ENCODE measurements at regions not wholly inside any gene's neighbourhood (a gene's known extent, or its start where the extent isn't known, plus 50 kb on each side); places are given as distances from the start of the nearest gene placed in this dataset.
"Not testable (repeated sequence)": the region's sequence is repeated elsewhere in the genome, so short reads cannot be mapped to it uniquely, and the experiment has no call there.

DNA sequence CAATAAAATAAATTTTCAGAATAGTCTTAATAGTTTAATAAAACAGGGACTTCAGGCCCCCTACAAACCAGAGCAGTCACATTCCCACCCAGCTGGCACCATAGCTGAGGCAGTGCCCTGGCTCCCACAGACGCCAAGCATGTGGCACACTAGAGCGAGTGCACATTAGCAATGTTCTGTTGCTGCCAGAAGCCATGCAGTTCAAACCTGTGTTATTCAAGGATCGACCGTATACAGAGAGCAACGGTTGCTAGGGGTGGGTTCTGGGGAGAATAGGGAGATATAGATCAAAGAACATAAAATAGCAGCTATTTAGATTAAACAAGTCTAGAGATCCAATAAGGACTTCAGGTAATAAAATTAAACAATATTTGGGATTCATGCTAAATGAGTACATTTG is 419.3 kb upstream of the KLHL1 start:
- no peaks in the 10 kb centered on the region for H3K27me3 ChIP-seq (ENCODE audit: control insufficient read depth in 2 of 2, insufficient read depth in 2 of 2, low read length in 2 of 2)
- no peaks in the 10 kb centered on the region for H3K9me3 ChIP-seq (ENCODE audit: control insufficient read depth in 2 of 3, low read length in 3 of 3)
- no peak overlapping the region for H3K4me3 ChIP-seq (ENCODE audit: low read length)
- H3K27ac ChIP-seq (ENCODE audit: low read depth, low read length), result no peak overlapping the region
- peaks cover 0 to 10% (median 0%) of the 10 kb centered on the region in 11 donors for H3K9me3 Mint-ChIP-seq
- no peaks in the 10 kb centered on the region for H3K27me3 Mint-ChIP-seq
- intact Hi-C loops (cut with micrococcal nuclease), result no loop called here
- ATAC-seq, result no peak
- POLR2A ChIA-PET, result no interaction called here
- CTCF ChIA-PET, result no interaction called here
- H3K36me3 Mint-ChIP-seq, result no peaks in the 10 kb centered on the region
- H3K27ac Mint-ChIP-seq, result no peak overlapping the region
- no peaks in the 10 kb centered on the region for H3K4me1 Mint-ChIP-seq
- no peak overlapping the region for H3K4me3 Mint-ChIP-seq
- no peak for DNase-seq
- no peaks in the 10 kb centered on the region for H3K36me3 ChIP-seq (ENCODE audit: control insufficient read depth in 2 of 3, insufficient read depth in 3 of 3, low read length in 3 of 3)
- H3K4me1 ChIP-seq (ENCODE audit: control insufficient read depth in 2 of 2, insufficient read depth in 2 of 2, low read length in 2 of 2), result no peaks in the 10 kb centered on the region

DNA sequence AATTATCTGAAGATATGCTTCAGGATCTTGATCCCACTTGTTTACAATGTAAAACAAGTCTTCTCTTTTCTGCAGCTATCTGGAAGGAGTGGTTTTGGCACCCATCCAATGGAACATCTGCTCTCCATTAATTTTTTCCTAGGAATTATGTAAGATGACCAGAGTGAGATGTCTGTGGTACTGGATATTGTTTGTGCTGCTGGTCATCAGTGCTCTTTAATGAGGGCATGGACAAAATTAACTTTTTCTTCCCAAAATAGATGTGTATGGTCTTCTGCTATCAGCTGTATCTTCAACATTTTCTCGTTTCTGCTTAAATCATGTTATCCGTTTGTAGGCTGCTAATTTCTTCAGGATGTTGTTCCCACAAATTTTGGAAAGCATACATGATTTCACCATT is 415.4 kb upstream of the KLHL1 start:
- Histone ChIP-seq H3K27me3 (ENCODE audit: control insufficient read depth in 2 of 2, insufficient read depth in 2 of 2, low read length in 2 of 2) (no peaks in the 10 kb centered on the region), H3K4me1 (ENCODE audit: control insufficient read depth in 2 of 2, insufficient read depth in 2 of 2, low read length in 2 of 2) (no peaks in the 10 kb centered on the region), H3K36me3 (ENCODE audit: control insufficient read depth in 2 of 3, insufficient read depth in 3 of 3, low read length in 3 of 3) (no peaks in the 10 kb centered on the region), H3K9me3 (ENCODE audit: control insufficient read depth in 2 of 3, low read length in 3 of 3) (no peaks in the 10 kb centered on the region), H3K4me3 (ENCODE audit: low read length) (no peak overlapping the region), H3K27ac (ENCODE audit: low read depth, low read length) (no peak overlapping the region)
- DNase-seq, result no peak
- H3K4me1 Mint-ChIP-seq, result no peaks in the 10 kb centered on the region
- peaks cover 0 to 15% (median 0%) of the 10 kb centered on the region in 11 donors for H3K9me3 Mint-ChIP-seq
- ATAC-seq, result no peak
- ChIA-PET POLR2A (no interaction called here), CTCF (no interaction called here)
- no peak overlapping the region for H3K27ac Mint-ChIP-seq
- no peaks in the 10 kb centered on the region for H3K27me3 Mint-ChIP-seq
- no peak overlapping the region for H3K4me3 Mint-ChIP-seq
- no peaks in the 10 kb centered on the region for H3K36me3 Mint-ChIP-seq
- intact Hi-C loops (cut with micrococcal nuclease), result no loop called here

DNA sequence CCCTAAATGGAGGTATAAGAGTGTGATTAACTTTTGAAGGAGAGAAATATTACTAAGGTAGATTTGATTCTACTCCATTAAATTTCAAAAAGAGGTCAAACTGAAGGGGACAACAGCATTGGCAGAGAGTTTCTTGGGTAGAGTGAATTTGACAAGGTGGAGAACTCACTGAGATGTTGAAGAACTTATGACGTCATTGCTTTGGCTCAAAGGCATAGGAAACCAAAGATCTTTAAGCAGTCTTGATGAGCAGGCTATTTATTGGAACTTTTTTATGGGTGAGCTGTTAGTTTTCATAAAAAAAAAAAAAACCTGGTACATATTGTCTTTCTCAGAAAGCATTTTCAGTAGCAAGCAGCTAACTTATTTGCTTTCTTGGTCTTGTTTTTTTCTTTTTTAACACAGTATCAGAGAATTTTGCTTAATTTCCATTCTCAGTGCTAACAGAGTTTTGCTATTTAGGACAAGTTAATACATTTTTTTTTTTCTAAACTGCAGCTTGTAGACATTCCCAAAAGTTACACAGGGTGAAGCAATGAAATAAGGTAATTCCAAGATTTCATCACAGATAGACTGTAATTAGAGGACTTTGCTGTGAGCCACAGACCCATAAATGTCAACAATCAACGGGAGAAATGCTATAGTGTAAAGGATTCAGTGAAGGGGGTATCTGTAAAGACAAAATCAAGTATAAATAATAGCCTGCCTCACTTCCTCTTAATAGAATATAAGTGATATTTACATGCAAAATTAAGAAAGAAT is 412.2 kb upstream of the KLHL1 start:
- no peaks in the 10 kb centered on the region for H3K36me3 Mint-ChIP-seq
- ATAC-seq (no peak), DNase-seq (no peak)
- H3K9me3 Mint-ChIP-seq, result peaks cover 0 to 10% (median under 1%) of the 10 kb centered on the region in 11 donors
- Histone ChIP-seq H3K36me3 (ENCODE audit: control insufficient read depth in 2 of 3, insufficient read depth in 3 of 3, low read length in 3 of 3) (no peaks in the 10 kb centered on the region), H3K27ac (ENCODE audit: low read depth, low read length) (no peak overlapping the region), H3K4me1 (ENCODE audit: control insufficient read depth in 2 of 2, insufficient read depth in 2 of 2, low read length in 2 of 2) (no peaks in the 10 kb centered on the region), H3K27me3 (ENCODE audit: control insufficient read depth in 2 of 2, insufficient read depth in 2 of 2, low read length in 2 of 2) (no peaks in the 10 kb centered on the region), H3K4me3 (ENCODE audit: low read length) (no peak overlapping the region), H3K9me3 (ENCODE audit: control insufficient read depth in 2 of 3, low read length in 3 of 3) (no peaks in the 10 kb centered on the region)
- ChIA-PET POLR2A (no interaction called here), CTCF (no interaction called here)
- intact Hi-C loops (cut with micrococcal nuclease), result no loop called here
- no peaks in the 10 kb centered on the region for H3K4me1 Mint-ChIP-seq
- H3K4me3 Mint-ChIP-seq, result no peak overlapping the region
- no peak overlapping the region for H3K27ac Mint-ChIP-seq
- H3K27me3 Mint-ChIP-seq, result no peaks in the 10 kb centered on the region

DNA sequence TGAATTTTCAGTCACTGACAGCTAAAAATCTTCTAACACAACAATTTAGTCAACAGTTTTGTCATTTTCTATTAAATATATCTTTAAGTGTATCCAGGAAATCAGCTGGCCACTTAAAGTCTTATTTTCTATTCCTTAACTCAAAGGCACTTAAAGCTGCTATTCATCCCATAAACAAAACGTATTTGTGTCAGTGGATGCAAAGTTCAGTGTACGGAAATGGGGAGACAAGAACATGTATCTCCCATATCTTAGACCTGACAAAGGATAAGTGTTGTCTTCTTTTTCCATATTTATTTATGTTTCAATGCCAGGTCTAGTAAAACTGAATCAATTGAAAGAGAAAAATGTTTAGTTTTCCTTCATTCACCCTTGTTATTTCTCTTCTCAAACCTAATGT is 409.8 kb upstream of the KLHL1 start:
- no peaks in the 10 kb centered on the region for H3K27me3 Mint-ChIP-seq
- intact Hi-C loops (cut with micrococcal nuclease), result no loop called here
- Histone ChIP-seq H3K9me3 (ENCODE audit: control insufficient read depth in 2 of 3, low read length in 3 of 3) (no peaks in the 10 kb centered on the region), H3K27ac (ENCODE audit: low read depth, low read length) (no peak overlapping the region), H3K4me3 (ENCODE audit: low read length) (no peak overlapping the region), H3K36me3 (ENCODE audit: control insufficient read depth in 2 of 3, insufficient read depth in 3 of 3, low read length in 3 of 3) (no peaks in the 10 kb centered on the region), H3K4me1 (ENCODE audit: control insufficient read depth in 2 of 2, insufficient read depth in 2 of 2, low read length in 2 of 2) (no peaks in the 10 kb centered on the region), H3K27me3 (ENCODE audit: control insufficient read depth in 2 of 2, insufficient read depth in 2 of 2, low read length in 2 of 2) (no peaks in the 10 kb centered on the region)
- POLR2A ChIA-PET, result no interaction called here
- peaks cover 0 to 5% (median 0%) of the 10 kb centered on the region in 11 donors for H3K9me3 Mint-ChIP-seq
- ATAC-seq (no peak), DNase-seq (no peak)
- no peaks in the 10 kb centered on the region for H3K36me3 Mint-ChIP-seq
- H3K4me1 Mint-ChIP-seq, result no peaks in the 10 kb centered on the region
- H3K27ac Mint-ChIP-seq, result no peak overlapping the region
- H3K4me3 Mint-ChIP-seq, result no peak overlapping the region
- CTCF ChIA-PET, result no interaction called here

DNA sequence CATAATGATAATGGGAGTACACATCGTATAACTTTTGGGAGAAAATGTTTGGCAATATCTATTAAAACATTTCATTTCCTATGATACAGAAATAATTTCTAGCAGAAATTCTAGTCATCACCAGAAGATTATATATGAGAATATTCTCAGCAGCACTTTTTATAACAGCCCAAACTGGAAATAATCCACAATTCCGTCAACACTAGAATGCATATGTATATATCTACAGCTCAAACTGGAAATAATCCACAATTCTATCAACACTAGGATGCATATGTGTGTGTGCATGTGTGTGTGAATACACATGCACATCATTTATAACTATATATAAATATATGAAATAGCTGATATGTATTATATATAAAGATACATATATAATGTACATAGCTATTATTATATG is 408.0 kb upstream of the KLHL1 start:
- Mint-ChIP-seq H3K4me1 (no peaks in the 10 kb centered on the region), H3K9me3 (peaks cover 0 to 8% (median 3%) of the 10 kb centered on the region in 11 donors), H3K27ac (no peak overlapping the region), H3K4me3 (no peak overlapping the region), H3K36me3 (no peaks in the 10 kb centered on the region), H3K27me3 (no peaks in the 10 kb centered on the region)
- DNase-seq (no peak), ATAC-seq (no peak)
- Histone ChIP-seq H3K4me1 (ENCODE audit: control insufficient read depth in 2 of 2, insufficient read depth in 2 of 2, low read length in 2 of 2) (no peaks in the 10 kb centered on the region), H3K36me3 (ENCODE audit: control insufficient read depth in 2 of 3, insufficient read depth in 3 of 3, low read length in 3 of 3) (no peaks in the 10 kb centered on the region), H3K4me3 (ENCODE audit: low read length) (no peak overlapping the region), H3K9me3 (ENCODE audit: control insufficient read depth in 2 of 3, low read length in 3 of 3) (no peaks in the 10 kb centered on the region), H3K27ac (ENCODE audit: low read depth, low read length) (no peak overlapping the region), H3K27me3 (ENCODE audit: control insufficient read depth in 2 of 2, insufficient read depth in 2 of 2, low read length in 2 of 2) (no peaks in the 10 kb centered on the region)
- ChIA-PET POLR2A (no interaction called here), CTCF (no interaction called here)
- intact Hi-C loops (cut with micrococcal nuclease), result no loop called here

DNA sequence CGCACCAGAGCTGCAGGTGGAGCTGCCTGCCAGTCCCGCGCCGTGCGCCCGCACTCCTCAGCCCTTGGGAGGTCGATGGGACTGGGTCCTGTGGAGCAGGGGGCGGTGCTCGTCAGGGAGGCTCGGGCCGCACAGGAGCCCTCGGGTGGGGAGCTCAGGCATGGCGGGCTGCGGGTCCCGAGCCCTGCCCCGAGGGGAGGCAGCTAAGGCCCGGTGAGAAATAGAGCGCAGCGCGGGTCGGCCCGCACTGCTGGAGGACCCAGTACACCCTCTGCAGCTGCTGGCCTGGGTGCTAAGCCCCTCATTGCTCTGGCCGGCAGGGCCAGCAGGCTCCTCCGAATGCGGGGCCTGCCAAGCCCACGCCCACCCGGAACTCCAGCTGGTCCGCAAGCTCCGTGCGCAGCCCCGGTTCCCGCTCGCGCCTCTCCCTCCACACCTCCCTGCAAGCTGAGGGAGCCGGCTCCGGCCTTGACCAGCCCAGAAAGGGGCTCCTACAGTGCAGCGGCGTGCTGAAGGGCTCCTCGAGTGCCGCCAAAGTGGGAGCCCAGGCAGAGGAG is 403.7 kb upstream of the KLHL1 start:
- H3K27me3 Mint-ChIP-seq; ATAC-seq; H3K27me3 ChIP-seq (ENCODE audit: control insufficient read depth in 2 of 2, insufficient read depth in 2 of 2, low read length in 2 of 2); H3K36me3 ChIP-seq (ENCODE audit: control insufficient read depth in 2 of 3, insufficient read depth in 3 of 3, low read length in 3 of 3); POLR2A ChIA-PET; H3K4me3 Mint-ChIP-seq; H3K4me3 ChIP-seq (ENCODE audit: low read length); CTCF ChIA-PET; H3K27ac ChIP-seq (ENCODE audit: low read depth, low read length); H3K4me1 ChIP-seq (ENCODE audit: control insufficient read depth in 2 of 2, insufficient read depth in 2 of 2, low read length in 2 of 2); H3K27ac Mint-ChIP-seq; H3K36me3 Mint-ChIP-seq; DNase-seq; H3K4me1 Mint-ChIP-seq; H3K9me3 ChIP-seq (ENCODE audit: control insufficient read depth in 2 of 3, low read length in 3 of 3); intact Hi-C loops (cut with micrococcal nuclease): not testable (repeated sequence)
- H3K9me3 Mint-ChIP-seq, result peaks cover 0 to 11% (median 5%) of the 10 kb centered on the region in 11 donors

DNA sequence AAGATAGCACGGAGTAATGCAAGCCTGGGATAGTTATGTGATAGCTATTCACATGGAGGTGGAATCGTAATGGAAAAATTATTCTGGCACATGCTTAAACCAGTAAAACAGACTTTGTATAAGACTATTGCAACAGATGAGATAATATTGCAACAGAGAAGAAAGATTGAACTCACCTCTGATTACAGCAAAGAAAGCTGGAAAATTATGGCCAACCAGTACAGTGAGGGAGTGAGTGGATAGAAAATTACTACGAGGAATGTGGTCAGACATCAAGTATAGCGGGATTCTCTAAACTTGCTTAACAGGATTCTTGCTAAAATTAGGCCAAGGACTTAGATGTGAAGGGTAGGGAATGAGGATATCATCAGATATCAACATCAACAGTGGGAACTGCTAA is 397.6 kb upstream of the KLHL1 start:
- H3K27ac Mint-ChIP-seq, result no peak overlapping the region

More for the DNA sequence above, 397.6 kb upstream of the KLHL1 start:
- no peak for DNase-seq
- Histone ChIP-seq H3K36me3 (ENCODE audit: control insufficient read depth in 2 of 3, insufficient read depth in 3 of 3, low read length in 3 of 3) (no peaks in the 10 kb centered on the region), H3K27me3 (ENCODE audit: control insufficient read depth in 2 of 2, insufficient read depth in 2 of 2, low read length in 2 of 2) (no peaks in the 10 kb centered on the region), H3K4me3 (ENCODE audit: low read length) (no peak overlapping the region), H3K27ac (ENCODE audit: low read depth, low read length) (no peak overlapping the region), H3K9me3 (ENCODE audit: control insufficient read depth in 2 of 3, low read length in 3 of 3) (no peaks in the 10 kb centered on the region), H3K4me1 (ENCODE audit: control insufficient read depth in 2 of 2, insufficient read depth in 2 of 2, low read length in 2 of 2) (no peaks in the 10 kb centered on the region)
- Mint-ChIP-seq H3K36me3 (no peaks in the 10 kb centered on the region), H3K4me1 (no peaks in the 10 kb centered on the region), H3K9me3 (peaks cover 2 to 17% (median 7%) of the 10 kb centered on the region in 11 donors), H3K27me3 (no peaks in the 10 kb centered on the region), H3K4me3 (no peak overlapping the region)
- ChIA-PET CTCF (no interaction called here), POLR2A (no interaction called here)
- no peak for ATAC-seq
- intact Hi-C loops (cut with micrococcal nuclease), result no loop called here

Measured in naive thymus-derived CD4-positive, alpha-beta T cell (primary cell).